Stomach (tissue), 8 donors: ENCODE measurements at regions not wholly inside any gene's neighbourhood (a gene's known extent, or its start where the extent isn't known, plus 50 kb on each side); places are given as distances from the start of the nearest gene placed in this dataset.

Experiments
- DNase-seq, 2 donors: peaks; one replicate each; pipeline versions ENCODE4 v3.0.0 to v3.0.0-alpha.2; 2013 to 2019
- H3K27ac ChIP-seq, 5 donors: fragments of 200-600 bp in 4 of 5; sonication (generic) in 4 of 5; one replicate each; pipeline ENCODE4 v1.5.1; 2013 to 2019; ENCODE audit warnings: mild to moderate bottlenecking in 1 of 5, moderate library complexity in 1 of 5
- H3K27me3 ChIP-seq, 3 donors: fragments of 200-600 bp; sonication (generic); one replicate each; pipeline ENCODE4 v1.5.1; 2017 to 2019; ENCODE audit warnings: mixed run types in 1 of 3
- H3K36me3 ChIP-seq, 4 donors: fragments of 200-600 bp; sonication (generic); 1 replicate in 3 of 4; 2 replicates in 1 of 4; pipeline ENCODE4 v1.5.1; 2016 to 2019
- H3K4me1 ChIP-seq, 4 donors: fragments of 200-600 bp; sonication (generic); one replicate each; pipeline ENCODE4 v1.5.1; 2016 to 2019
- H3K4me3 ChIP-seq, 4 donors: fragments of 200-600 bp; sonication (generic) in 3 of 4; one replicate each; pipeline ENCODE4 v1.5.1; 2016 to 2019; ENCODE audit warnings: mild to moderate bottlenecking in 1 of 4
- H3K9me3 ChIP-seq, 4 donors: fragments of 200-600 bp; sonication (generic); one replicate each; pipeline ENCODE4 v1.5.1; 2016 to 2019
- CTCF ChIP-seq, 7 experiments: fragments of 450-650 bp in 4 of 7; fragments of 200-600 bp in 3 of 7; sonication (generic) in 3 of 7; IDR thresholded peaks; one replicate each; pipeline ENCODE4 v1.5.1; 2016 to 2019; ENCODE audit warnings: antibody characterized with exemption in 7 of 7, control low read depth in 2 of 7, mild to moderate bottlenecking in 1 of 7
- EP300 ChIP-seq: sonication (generic); formaldehyde crosslinking; IDR thresholded peaks from one replicate; pipeline ENCODE4 v1.6.1; 2017; ENCODE audit warnings: antibody characterized with exemption
- POLR2A ChIP-seq, 4 donors: fragments of 450-650 bp; IDR thresholded peaks; one replicate each; pipeline ENCODE4 v1.6.1; 2016; ENCODE audit warnings: antibody characterized with exemption in 4 of 4, control low read depth in 2 of 4, mild to moderate bottlenecking in 1 of 4, moderate library complexity in 1 of 4
- POLR2AphosphoS5 ChIP-seq, 3 donors: sonication (generic); formaldehyde crosslinking; IDR thresholded peaks; one replicate each; pipeline ENCODE4 v1.6.1; 2016; ENCODE audit warnings: antibody characterized with exemption in 3 of 3
- WGBS, 5 donors: extraction: QIAGEN DNeasy Blood & Tissue Kit in 3 of 5; methylation state at CpG; one replicate each; pipeline versions ENCODE4 v1.1.5 to v1.1.7; 2013 to 2018; 5-methylcytosine and 5-hydroxymethylcytosine counted together
- intact Hi-C: fragments of 100-400 bp; cut with DNase I; formaldehyde crosslinking; loops from one replicate; pipeline ENCODE4 v1.15.1; 2023; ENCODE audit warnings: low total_unique reads
- donor health status: healthy with polysubstance abuse.
- donor health status: Bipolar disorder and iron deficiency.
- donor health status: healthy.

DNA sequence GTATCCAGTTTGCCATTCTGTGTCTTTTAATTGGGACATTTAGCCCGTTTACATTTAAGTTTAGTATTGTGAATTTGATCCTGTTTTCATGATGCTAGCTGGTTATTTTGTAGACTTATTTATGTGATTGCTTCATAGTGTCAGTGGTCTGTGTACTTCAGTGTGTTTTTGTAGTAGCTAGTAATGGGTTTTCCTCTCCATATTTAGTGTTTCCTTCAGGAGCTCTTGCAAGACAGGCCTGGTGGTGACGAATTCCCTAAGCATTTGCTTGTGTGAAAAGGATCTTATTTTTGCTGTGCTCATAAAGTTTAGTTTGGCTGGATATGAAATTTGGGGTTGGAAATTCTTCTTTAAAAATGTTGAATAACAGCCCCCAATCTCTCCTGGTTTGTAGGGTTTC, 69.2 kb upstream of the PDC start:
- Histone ChIP-seq H3K4me3 (no peak overlapping the region), H3K4me1 (no peaks in the 10 kb centered on the region), H3K36me3 (no peaks in the 10 kb centered on the region), H3K9me3 (peaks cover 0 to 15% (median 3%) of the 10 kb centered on the region in 4 donors), H3K27me3 (no peaks in the 10 kb centered on the region), H3K27ac (no peak overlapping the region)
- no peak for TF ChIP-seq CTCF (IDR thresholded peaks at IDR 0.05)
- no peak for TF ChIP-seq POLR2A (IDR thresholded peaks at IDR 0.05)
- TF ChIP-seq POLR2AphosphoS5 (IDR thresholded peaks at IDR 0.05): no peak
- TF ChIP-seq EP300: no peak
- 73 to 89% (median 79%) methylated on average over 2 of the region's 2 CpGs for WGBS, 5 donors
- intact Hi-C loops: no loop called here
- no peak for DNase-seq

- peaks cover 0 to 20% (median 16%) of the 10 kb centered on the region in 4 donors for H3K9me3 ChIP-seq
- no peaks in the 10 kb centered on the region for H3K27me3 ChIP-seq
- no peak for DNase-seq
- no peaks in the 10 kb centered on the region for H3K36me3 ChIP-seq
- H3K4me3 ChIP-seq: no peak overlapping the region
- H3K4me1 ChIP-seq: no peaks in the 10 kb centered on the region
- no peak for TF ChIP-seq EP300
- TF ChIP-seq POLR2A (IDR thresholded peaks at IDR 0.05): no peak
- TF ChIP-seq POLR2AphosphoS5 (IDR thresholded peaks at IDR 0.05): no peak
- no peak for TF ChIP-seq CTCF (IDR thresholded peaks at IDR 0.05)
- intact Hi-C loops: no loop called here
- H3K27ac ChIP-seq: no peak overlapping the region
Observed at GRCh38 chr1:186519982-186520381, 59.1 kb upstream of the PDC start.

DNA sequence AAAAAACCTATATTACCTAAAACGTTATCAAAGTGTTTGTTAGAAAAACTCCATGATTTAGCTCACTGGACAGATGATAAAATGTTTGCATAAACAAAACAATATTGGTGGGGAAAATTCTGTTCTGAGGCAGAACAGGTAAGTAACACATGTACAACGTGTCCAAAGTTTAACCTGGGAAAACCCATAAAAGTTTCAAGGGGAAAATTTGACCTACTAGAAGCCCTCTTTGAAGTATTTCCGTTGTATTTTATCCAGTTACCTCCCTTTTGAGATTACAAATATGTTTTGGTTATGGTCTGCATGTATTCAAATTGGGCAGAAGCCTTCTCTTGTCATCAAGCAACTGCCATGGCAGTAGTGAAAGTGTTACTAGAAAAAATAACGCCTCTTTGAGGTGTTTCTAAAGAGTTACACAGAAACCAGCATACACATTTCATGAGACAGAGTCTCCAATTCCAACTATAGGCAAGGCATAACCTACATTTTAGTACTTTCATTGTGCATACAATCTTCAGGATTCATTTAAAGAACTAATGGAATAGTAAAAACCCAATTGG, 58.0 kb upstream of the PDC start:
- peaks cover 0 to 14% (median 12%) of the 10 kb centered on the region in 4 donors for H3K9me3 ChIP-seq
- TF ChIP-seq CTCF (IDR thresholded peaks at IDR 0.05): no peak
- no peak for TF ChIP-seq POLR2AphosphoS5 (IDR thresholded peaks at IDR 0.05)
- TF ChIP-seq POLR2A (IDR thresholded peaks at IDR 0.05): no peak
- no peak for TF ChIP-seq EP300
- intact Hi-C loops: no loop called here
- no peaks in the 10 kb centered on the region for H3K27me3 ChIP-seq
- no peaks in the 10 kb centered on the region for H3K4me1 ChIP-seq
- no peak for DNase-seq
- H3K36me3 ChIP-seq: no peaks in the 10 kb centered on the region
- WGBS, 5 donors: 67 to 75% (median 68%) methylated on average over 4 of the region's 4 CpGs
- no peak overlapping the region for H3K4me3 ChIP-seq
- H3K27ac ChIP-seq: no peak overlapping the region

DNA sequence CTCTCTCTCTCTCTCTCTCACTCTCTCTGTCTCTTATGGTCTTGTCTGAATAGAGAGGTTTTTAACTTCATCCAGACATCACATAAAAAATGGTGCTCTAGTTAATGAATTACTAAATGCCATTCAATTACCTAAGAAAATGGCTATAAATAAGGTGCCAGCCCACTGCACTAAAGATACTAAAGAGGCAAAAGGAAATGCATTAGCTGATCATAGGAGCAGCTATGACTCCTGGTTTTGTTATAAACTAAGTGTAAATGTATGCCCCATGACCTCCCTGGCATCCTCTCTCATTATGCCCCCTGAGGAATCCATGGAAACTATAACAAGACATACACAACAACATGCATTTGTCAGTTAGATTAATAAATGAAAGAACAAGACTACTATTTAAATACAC, 57.5 kb upstream of the PDC start:
- intact Hi-C loops: no loop called here
- DNase-seq: peak in 1 of 2 donors; percentile 13
- no peak overlapping the region for H3K4me3 ChIP-seq

More for the DNA sequence above, 57.5 kb upstream of the PDC start:
- Histone ChIP-seq H3K36me3 (no peaks in the 10 kb centered on the region), H3K4me1 (no peaks in the 10 kb centered on the region), H3K27me3 (no peaks in the 10 kb centered on the region), H3K27ac (no peak overlapping the region), H3K9me3 (peaks cover 0 to 8% (median 7%) of the 10 kb centered on the region in 4 donors)
- TF ChIP-seq POLR2AphosphoS5 (IDR thresholded peaks at IDR 0.05) (no peak), POLR2A (IDR thresholded peaks at IDR 0.05) (no peak), CTCF (IDR thresholded peaks at IDR 0.05) (no peak), EP300 (no peak)
